ENCODE measurements at regions not wholly inside any gene's neighbourhood (a gene's known extent, or its start where the extent isn't known, plus 50 kb on each side); places are given as distances from the start of the nearest gene placed in this dataset.

GRCh38 chr15:25568751-25569150 lies 129.9 kb upstream of the UBE3A start:
- no peak for TF ChIP-seq CTCF (conservative IDR thresholded peaks at IDR 0.05; ENCODE audit: low read depth, low read length)
- TF ChIP-seq EZH2 (IDR thresholded peaks at IDR 0.05; ENCODE audit: low read length, unreplicated experiment), result no peak

Measured in PC-3 (cell line).